Stimulated activated CD4-positive, alpha-beta T cell treated with anti-CD3 and anti-CD28 coated beads, Interleukin-15, amount 100 ng/mL, for 1 hour (primary cell): ENCODE measurements at regions not wholly inside any gene's neighbourhood (a gene's known extent, or its start where the extent isn't known, plus 50 kb on each side); places are given as distances from the start of the nearest gene placed in this dataset.
"Not testable (repeated sequence)": the region's sequence is repeated elsewhere in the genome, so short reads cannot be mapped to it uniquely, and the experiment has no call there.

Source experiments
- DNase-seq, 2 donors: peaks; one replicate each; pipeline ENCODE4 v3.0.0-alpha.2; 2020; ENCODE audit warnings: low read depth in 1 of 2, low spot score in 1 of 2

- DNase-seq, result no peak
Observed at GRCh38 chr18:8912348-8913326, 189.9 kb upstream of the NDUFV2 start.

GRCh38 chr18:8913606-8914403, 188.7 kb upstream of the NDUFV2 start:
- not testable (repeated sequence) for DNase-seq

- DNase-seq, result not testable (repeated sequence)
Observed at GRCh38 chr18:8914404-8915264, 187.9 kb upstream of the NDUFV2 start.

- DNase-seq, result not testable (repeated sequence)
Observed at GRCh38 chr18:8920856-8921787, 181.4 kb upstream of the NDUFV2 start.

GRCh38 chr18:8926464-8926863, 176.0 kb upstream of the NDUFV2 start:
- no peak for DNase-seq

GRCh38 chr18:8928044-8928443, 174.5 kb upstream of the NDUFV2 start:
- DNase-seq, result no peak

- no peak for DNase-seq
Observed at GRCh38 chr18:8928847-8929780, 173.4 kb upstream of the NDUFV2 start.

- no peak for DNase-seq
Observed at GRCh38 chr18:8930990-8931616, 171.4 kb upstream of the NDUFV2 start.

GRCh38 chr18:8932866-8933265, 169.6 kb upstream of the NDUFV2 start:
- DNase-seq, result no peak

GRCh38 chr18:8933714-8934284, 168.7 kb upstream of the NDUFV2 start:
- DNase-seq, result no peak

- not testable (repeated sequence) for DNase-seq
Observed at GRCh38 chr18:8935346-8935745, 167.2 kb upstream of the NDUFV2 start.

GRCh38 chr18:8936619-8937018, 165.9 kb upstream of the NDUFV2 start:
- DNase-seq, result no peak

- DNase-seq, result no peak
Observed at GRCh38 chr18:8937160-8938094, 165.1 kb upstream of the NDUFV2 start.

- no peak for DNase-seq
Observed at GRCh38 chr18:8938817-8939216, 163.7 kb upstream of the NDUFV2 start.

GRCh38 chr18:8942021-8942908, 160.2 kb upstream of the NDUFV2 start:
- DNase-seq, result no peak
